ENCODE measurements at regions not wholly inside any gene's neighbourhood (a gene's known extent, or its start where the extent isn't known, plus 50 kb on each side); places are given as distances from the start of the nearest gene placed in this dataset.

- Histone ChIP-seq H3K9me1 (ENCODE audit: insufficient read depth, low read length) (no peaks in the 10 kb centered on the region), H4K91ac (ENCODE audit: insufficient read depth, low read depth, low read length) (no peak overlapping the region), H3K18ac (ENCODE audit: low read depth, low read length) (no peak overlapping the region), H3K14ac (replicated peaks; ENCODE audit: low read depth, low read length) (no peak overlapping the region), H3K56ac (ENCODE audit: extremely low read depth, insufficient read depth, low read length) (no peak overlapping the region), H3K27me3 (ENCODE audit: control insufficient read depth, insufficient read depth, low read length) (peaks cover 40% of the 10 kb centered on the region), H4K8ac (ENCODE audit: low read depth in 2 of 2, low read length in 2 of 2) (no peak overlapping the region), H2BK15ac (ENCODE audit: low read depth, low read length) (no peak overlapping the region), H2BK5ac (ENCODE audit: low read depth, low read length, poor library complexity, severe bottlenecking) (no peak overlapping the region), H3K79me1 (ENCODE audit: low read depth in 1 of 2, low read length in 2 of 2) (no peaks in the 10 kb centered on the region), H3K36me3 (ENCODE audit: control insufficient read depth, insufficient read depth, low read length) (no peaks in the 10 kb centered on the region), H3K9ac (ENCODE audit: low read depth, low read length) (no peak overlapping the region), H3K23ac (ENCODE audit: low read depth, low read length) (no peak overlapping the region), H2AK5ac (ENCODE audit: low read depth, low read length) (no peak overlapping the region), H2BK20ac (ENCODE audit: low read depth, low read length) (no peak overlapping the region), H2AK9ac (replicated peaks; ENCODE audit: low read depth, low read length, poor library complexity) (no peak overlapping the region), H3K4me2 (ENCODE audit: low read depth, low read length) (no peak overlapping the region), H3K27ac (ENCODE audit: insufficient read depth, low read length) (no peak overlapping the region), H4K20me1 (ENCODE audit: insufficient read depth, low read length) (no peaks in the 10 kb centered on the region), H2AFZ (replicated peaks; ENCODE audit: low read length, poor library complexity) (no peak overlapping the region), H2BK120ac (ENCODE audit: low read depth, low read length) (no peak overlapping the region), H4K5ac (ENCODE audit: low read depth, low read length) (no peak overlapping the region), H3K4me3 (ENCODE audit: insufficient read depth, low read depth, low read length) (no peak overlapping the region), H3K4me1 (ENCODE audit: control insufficient read depth, insufficient read depth, low read length) (no peaks in the 10 kb centered on the region), H3K4ac (ENCODE audit: low read depth, low read length) (no peak overlapping the region), H3K9me3 (ENCODE audit: control insufficient read depth, insufficient read depth, low read length) (no peaks in the 10 kb centered on the region)
- no CpG with 5 or more reads among the region's 3 CpGs for WGBS, 2 experiments (ENCODE audit: extremely low coverage in 2 of 2, insufficient read length in 1 of 2)
- POLR2A ChIA-PET (ENCODE audit: unreplicated experiment): no interaction called here
- ATAC-seq (ENCODE audit: low read depth) (no peak), DNase-seq (no peak)
- BruUV-seq (replicated peaks): no TSS peak
- in situ Hi-C loops (cut with MboI; ENCODE audit: low sequenced_read_pairs): no loop called here
- TF ChIP-seq CTCF (conservative IDR thresholded peaks at IDR 0.05; ENCODE audit: low read depth, low read length) (no peak), RCOR1 (IDR thresholded peaks at IDR 0.05; ENCODE audit: insufficient replicate concordance, low read length) (no peak), RAD21 (IDR thresholded peaks at IDR 0.05; ENCODE audit: low read length) (no peak), SMC3 (IDR thresholded peaks at IDR 0.05; ENCODE audit: low read depth, low read length) (no peak), POLR2A (IDR thresholded peaks at IDR 0.05; ENCODE audit: low read depth, low read length) (no peak), RFX5 (IDR thresholded peaks at IDR 0.05; ENCODE audit: low read depth, low read length) (no peak), CHD1 (IDR thresholded peaks at IDR 0.05; ENCODE audit: low read depth, low read length) (no peak), FOS (IDR thresholded peaks at IDR 0.05; ENCODE audit: low read depth, low read length) (no peak), BHLHE40 (IDR thresholded peaks at IDR 0.05; ENCODE audit: low read depth, low read length) (no peak), ELK1 (IDR thresholded peaks at IDR 0.05; ENCODE audit: borderline replicate concordance, low read depth, low read length) (no peak), CEBPB (IDR thresholded peaks at IDR 0.05; ENCODE audit: low read depth, low read length) (no peak), MXI1 (IDR thresholded peaks at IDR 0.05; ENCODE audit: borderline replicate concordance, low read depth, low read length) (no peak), MAFK (IDR thresholded peaks at IDR 0.05; ENCODE audit: low read depth, low read length) (no peak), NFE2L2 (IDR thresholded peaks at IDR 0.05; ENCODE audit: low read depth, low read length) (no peak), USF2 (IDR thresholded peaks at IDR 0.05; ENCODE audit: low read depth, low read length) (no peak), MAZ (IDR thresholded peaks at IDR 0.05; ENCODE audit: borderline replicate concordance, low read depth, low read length) (no peak)
- intact Hi-C loops (cut with micrococcal nuclease): no loop called here
- dilution Hi-C loops (cut with HindIII; ENCODE audit: low sequenced_read_pairs, unreplicated experiment): no loop called here
- CTCF ChIA-PET: no interaction called here
Observed at GRCh38 chr15:70576276-70576675, 187.1 kb downstream of the UACA start.
